H1 (cell line): ENCODE measurements at regions not wholly inside any gene's neighbourhood (a gene's known extent, or its start where the extent isn't known, plus 50 kb on each side); places are given as distances from the start of the nearest gene placed in this dataset.

ENCODE experiments used
- CHD1 ChIP-seq: IDR thresholded peaks from 2 replicates; pipeline ENCODE4 v1.6.1; 2012; ENCODE audit warnings: low read depth, low read length, improper control_type of control experiment
- CTCF ChIP-seq, 3 experiments: IDR thresholded peaks; 1 replicate in 2 of 3; 2 replicates in 1 of 3; pipeline versions ENCODE4 v1.5.1 to v1.6.1; 2011; ENCODE audit warnings: low read length in 3 of 3, mild to moderate bottlenecking in 3 of 3, inconsistent platforms in 2 of 3, low read depth in 1 of 3, moderate library complexity in 1 of 3; ENCODE audit not compliant: insufficient read depth in 1 of 3; ENCODE audit errors: control extremely low read depth in 1 of 3
- EZH2 ChIP-seq: fragments of 200-600 bp; sonication (generic); IDR thresholded peaks from 2 replicates; pipeline ENCODE4 v1.7.1; 2012; ENCODE audit warnings: low read depth, mild to moderate bottlenecking, moderate library complexity, low read length, inconsistent platforms; ENCODE audit not compliant: severe bottlenecking
- GABPA ChIP-seq: IDR thresholded peaks from 2 replicates; pipeline ENCODE4 v1.6.1; 2011; ENCODE audit warnings: mild to moderate bottlenecking, low read length, moderate library complexity, borderline replicate concordance; ENCODE audit not compliant: insufficient read depth
- HDAC2 ChIP-seq, 2 experiments: fragments of 300-600 bp in 1 of 2; sonication (generic) in 1 of 2; IDR thresholded peaks; 2 replicates each; pipeline ENCODE4 v1.6.1; 2011 to 2012; ENCODE audit warnings: low read depth in 2 of 2, low read length in 2 of 2, mild to moderate bottlenecking in 2 of 2, moderate library complexity in 2 of 2, borderline replicate concordance in 1 of 2, inconsistent platforms in 1 of 2
- JUND ChIP-seq: IDR thresholded peaks from 2 replicates; pipeline ENCODE4 v1.6.1; 2011; ENCODE audit warnings: mild to moderate bottlenecking, improper control_type of control experiment, low read length
- POLR2A ChIP-seq, 2 experiments: IDR thresholded peaks; 1 replicate in 1 of 2; 2 replicates in 1 of 2; pipeline ENCODE4 v1.6.1; 2011; ENCODE audit warnings: low read depth in 2 of 2, low read length in 2 of 2, mild to moderate bottlenecking in 2 of 2; ENCODE audit errors: control extremely low read depth in 1 of 2
- RBBP5 ChIP-seq: IDR thresholded peaks from 2 replicates; pipeline ENCODE4 v1.7.1; 2012; ENCODE audit warnings: low read depth, mild to moderate bottlenecking, inconsistent platforms, low read length, moderate library complexity, borderline replicate concordance
- TF ChIP-seq, protein P1 (sequence below): fragments of 300-600 bp; sonication (generic); IDR thresholded peaks from 2 replicates; pipeline ENCODE4 v1.7.1; 2012; ENCODE audit warnings: low read length, moderate library complexity, mild to moderate bottlenecking, inconsistent platforms; ENCODE audit not compliant: insufficient replicate concordance

DNA sequence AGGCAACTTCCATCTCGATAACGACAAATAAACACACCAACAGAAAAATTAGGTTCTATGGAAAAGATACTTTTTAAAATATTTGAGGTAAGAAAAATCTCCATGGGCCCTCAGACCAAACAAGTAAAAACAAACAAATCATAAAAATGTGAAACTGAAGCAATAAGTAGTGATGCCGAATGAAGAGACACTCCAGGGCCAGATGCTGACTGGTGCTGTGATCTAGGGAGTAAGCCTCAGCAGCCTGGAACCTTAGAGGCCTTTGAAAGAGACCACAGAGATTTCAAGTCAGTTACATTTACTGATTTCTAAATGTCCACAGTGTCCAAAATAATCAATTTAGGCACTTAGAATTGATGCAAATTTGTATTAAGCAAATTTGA, 1144.7 kb downstream of the CNTNAP5 start:
- TF ChIP-seq CTCF (IDR thresholded peaks at IDR 0.05; ENCODE audit: control extremely low read depth in 1 of 3, insufficient read depth in 1 of 3, low read depth in 1 of 3, low read length in 3 of 3) (no peak), EZH2 (no peak), JUND (no peak), RBBP5 (no peak), CHD1 (no peak), HDAC2 (IDR thresholded peaks at IDR 0.05; ENCODE audit: borderline replicate concordance in 1 of 2, low read depth in 2 of 2, low read length in 2 of 2) (no peak), POLR2A (IDR thresholded peaks at IDR 0.05; ENCODE audit: control extremely low read depth in 1 of 2, low read depth in 2 of 2, low read length in 2 of 2) (no peak), GABPA (no peak)
- TF ChIP-seq, protein P1, sequence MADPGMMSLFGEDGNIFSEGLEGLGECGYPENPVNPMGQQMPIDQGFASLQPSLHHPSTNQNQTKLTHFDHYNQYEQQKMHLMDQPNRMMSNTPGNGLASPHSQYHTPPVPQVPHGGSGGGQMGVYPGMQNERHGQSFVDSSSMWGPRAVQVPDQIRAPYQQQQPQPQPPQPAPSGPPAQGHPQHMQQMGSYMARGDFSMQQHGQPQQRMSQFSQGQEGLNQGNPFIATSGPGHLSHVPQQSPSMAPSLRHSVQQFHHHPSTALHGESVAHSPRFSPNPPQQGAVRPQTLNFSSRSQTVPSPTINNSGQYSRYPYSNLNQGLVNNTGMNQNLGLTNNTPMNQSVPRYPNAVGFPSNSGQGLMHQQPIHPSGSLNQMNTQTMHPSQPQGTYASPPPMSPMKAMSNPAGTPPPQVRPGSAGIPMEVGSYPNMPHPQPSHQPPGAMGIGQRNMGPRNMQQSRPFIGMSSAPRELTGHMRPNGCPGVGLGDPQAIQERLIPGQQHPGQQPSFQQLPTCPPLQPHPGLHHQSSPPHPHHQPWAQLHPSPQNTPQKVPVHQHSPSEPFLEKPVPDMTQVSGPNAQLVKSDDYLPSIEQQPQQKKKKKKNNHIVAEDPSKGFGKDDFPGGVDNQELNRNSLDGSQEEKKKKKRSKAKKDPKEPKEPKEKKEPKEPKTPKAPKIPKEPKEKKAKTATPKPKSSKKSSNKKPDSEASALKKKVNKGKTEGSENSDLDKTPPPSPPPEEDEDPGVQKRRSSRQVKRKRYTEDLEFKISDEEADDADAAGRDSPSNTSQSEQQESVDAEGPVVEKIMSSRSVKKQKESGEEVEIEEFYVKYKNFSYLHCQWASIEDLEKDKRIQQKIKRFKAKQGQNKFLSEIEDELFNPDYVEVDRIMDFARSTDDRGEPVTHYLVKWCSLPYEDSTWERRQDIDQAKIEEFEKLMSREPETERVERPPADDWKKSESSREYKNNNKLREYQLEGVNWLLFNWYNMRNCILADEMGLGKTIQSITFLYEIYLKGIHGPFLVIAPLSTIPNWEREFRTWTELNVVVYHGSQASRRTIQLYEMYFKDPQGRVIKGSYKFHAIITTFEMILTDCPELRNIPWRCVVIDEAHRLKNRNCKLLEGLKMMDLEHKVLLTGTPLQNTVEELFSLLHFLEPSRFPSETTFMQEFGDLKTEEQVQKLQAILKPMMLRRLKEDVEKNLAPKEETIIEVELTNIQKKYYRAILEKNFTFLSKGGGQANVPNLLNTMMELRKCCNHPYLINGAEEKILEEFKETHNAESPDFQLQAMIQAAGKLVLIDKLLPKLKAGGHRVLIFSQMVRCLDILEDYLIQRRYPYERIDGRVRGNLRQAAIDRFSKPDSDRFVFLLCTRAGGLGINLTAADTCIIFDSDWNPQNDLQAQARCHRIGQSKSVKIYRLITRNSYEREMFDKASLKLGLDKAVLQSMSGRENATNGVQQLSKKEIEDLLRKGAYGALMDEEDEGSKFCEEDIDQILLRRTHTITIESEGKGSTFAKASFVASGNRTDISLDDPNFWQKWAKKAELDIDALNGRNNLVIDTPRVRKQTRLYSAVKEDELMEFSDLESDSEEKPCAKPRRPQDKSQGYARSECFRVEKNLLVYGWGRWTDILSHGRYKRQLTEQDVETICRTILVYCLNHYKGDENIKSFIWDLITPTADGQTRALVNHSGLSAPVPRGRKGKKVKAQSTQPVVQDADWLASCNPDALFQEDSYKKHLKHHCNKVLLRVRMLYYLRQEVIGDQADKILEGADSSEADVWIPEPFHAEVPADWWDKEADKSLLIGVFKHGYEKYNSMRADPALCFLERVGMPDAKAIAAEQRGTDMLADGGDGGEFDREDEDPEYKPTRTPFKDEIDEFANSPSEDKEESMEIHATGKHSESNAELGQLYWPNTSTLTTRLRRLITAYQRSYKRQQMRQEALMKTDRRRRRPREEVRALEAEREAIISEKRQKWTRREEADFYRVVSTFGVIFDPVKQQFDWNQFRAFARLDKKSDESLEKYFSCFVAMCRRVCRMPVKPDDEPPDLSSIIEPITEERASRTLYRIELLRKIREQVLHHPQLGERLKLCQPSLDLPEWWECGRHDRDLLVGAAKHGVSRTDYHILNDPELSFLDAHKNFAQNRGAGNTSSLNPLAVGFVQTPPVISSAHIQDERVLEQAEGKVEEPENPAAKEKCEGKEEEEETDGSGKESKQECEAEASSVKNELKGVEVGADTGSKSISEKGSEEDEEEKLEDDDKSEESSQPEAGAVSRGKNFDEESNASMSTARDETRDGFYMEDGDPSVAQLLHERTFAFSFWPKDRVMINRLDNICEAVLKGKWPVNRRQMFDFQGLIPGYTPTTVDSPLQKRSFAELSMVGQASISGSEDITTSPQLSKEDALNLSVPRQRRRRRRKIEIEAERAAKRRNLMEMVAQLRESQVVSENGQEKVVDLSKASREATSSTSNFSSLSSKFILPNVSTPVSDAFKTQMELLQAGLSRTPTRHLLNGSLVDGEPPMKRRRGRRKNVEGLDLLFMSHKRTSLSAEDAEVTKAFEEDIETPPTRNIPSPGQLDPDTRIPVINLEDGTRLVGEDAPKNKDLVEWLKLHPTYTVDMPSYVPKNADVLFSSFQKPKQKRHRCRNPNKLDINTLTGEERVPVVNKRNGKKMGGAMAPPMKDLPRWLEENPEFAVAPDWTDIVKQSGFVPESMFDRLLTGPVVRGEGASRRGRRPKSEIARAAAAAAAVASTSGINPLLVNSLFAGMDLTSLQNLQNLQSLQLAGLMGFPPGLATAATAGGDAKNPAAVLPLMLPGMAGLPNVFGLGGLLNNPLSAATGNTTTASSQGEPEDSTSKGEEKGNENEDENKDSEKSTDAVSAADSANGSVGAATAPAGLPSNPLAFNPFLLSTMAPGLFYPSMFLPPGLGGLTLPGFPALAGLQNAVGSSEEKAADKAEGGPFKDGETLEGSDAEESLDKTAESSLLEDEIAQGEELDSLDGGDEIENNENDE = no peak
